ENCODE measurements at regions not wholly inside any gene's neighbourhood (a gene's known extent, or its start where the extent isn't known, plus 50 kb on each side); places are given as distances from the start of the nearest gene placed in this dataset.

DNA sequence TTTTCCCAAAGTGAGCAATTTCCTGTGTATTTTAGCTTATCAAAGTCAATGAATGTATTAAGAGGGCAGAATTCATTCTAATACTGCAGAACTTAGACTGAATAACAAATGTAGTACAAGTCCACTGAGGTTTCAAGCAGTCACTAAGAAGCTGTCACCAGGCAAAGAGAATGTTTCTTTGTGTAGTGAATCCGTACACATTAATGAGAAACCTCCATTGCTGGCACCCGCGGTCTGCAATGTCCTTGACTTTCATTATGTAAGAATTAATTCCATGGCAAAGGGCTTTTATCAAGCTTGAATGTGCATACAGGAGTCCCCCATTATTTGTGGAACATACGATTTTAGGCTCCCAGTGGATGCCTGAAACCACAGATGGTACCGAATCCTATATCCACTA is 719.5 kb upstream of the TMPRSS15 start:
- TF ChIP-seq CEBPB (IDR thresholded peaks at IDR 0.05; ENCODE audit: low read depth) (no peak), EZH2 (IDR thresholded peaks at IDR 0.05) (no peak), POLR2A (IDR thresholded peaks at IDR 0.05; ENCODE audit: borderline replicate concordance, extremely low read depth, insufficient read depth, insufficient read length) (no peak), EZH2phosphoT487 (IDR thresholded peaks at IDR 0.05; ENCODE audit: borderline replicate concordance) (no peak), CBX3 (IDR thresholded peaks at IDR 0.05; ENCODE audit: low read depth) (no peak), ZNF274 (IDR thresholded peaks at IDR 0.05; ENCODE audit: low read depth, low read length) (no peak)
- TF ChIP-seq, protein P1, sequence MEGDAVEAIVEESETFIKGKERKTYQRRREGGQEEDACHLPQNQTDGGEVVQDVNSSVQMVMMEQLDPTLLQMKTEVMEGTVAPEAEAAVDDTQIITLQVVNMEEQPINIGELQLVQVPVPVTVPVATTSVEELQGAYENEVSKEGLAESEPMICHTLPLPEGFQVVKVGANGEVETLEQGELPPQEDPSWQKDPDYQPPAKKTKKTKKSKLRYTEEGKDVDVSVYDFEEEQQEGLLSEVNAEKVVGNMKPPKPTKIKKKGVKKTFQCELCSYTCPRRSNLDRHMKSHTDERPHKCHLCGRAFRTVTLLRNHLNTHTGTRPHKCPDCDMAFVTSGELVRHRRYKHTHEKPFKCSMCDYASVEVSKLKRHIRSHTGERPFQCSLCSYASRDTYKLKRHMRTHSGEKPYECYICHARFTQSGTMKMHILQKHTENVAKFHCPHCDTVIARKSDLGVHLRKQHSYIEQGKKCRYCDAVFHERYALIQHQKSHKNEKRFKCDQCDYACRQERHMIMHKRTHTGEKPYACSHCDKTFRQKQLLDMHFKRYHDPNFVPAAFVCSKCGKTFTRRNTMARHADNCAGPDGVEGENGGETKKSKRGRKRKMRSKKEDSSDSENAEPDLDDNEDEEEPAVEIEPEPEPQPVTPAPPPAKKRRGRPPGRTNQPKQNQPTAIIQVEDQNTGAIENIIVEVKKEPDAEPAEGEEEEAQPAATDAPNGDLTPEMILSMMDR (IDR thresholded peaks at IDR 0.05 in 2 of 3, conservative IDR thresholded peaks at IDR 0.05 in 1 of 3; ENCODE audit: borderline replicate concordance in 1 of 3, insufficient read depth in 1 of 3, low read depth in 2 of 3, low read length in 2 of 3): no peak
- TF ChIP-seq, protein P2, sequence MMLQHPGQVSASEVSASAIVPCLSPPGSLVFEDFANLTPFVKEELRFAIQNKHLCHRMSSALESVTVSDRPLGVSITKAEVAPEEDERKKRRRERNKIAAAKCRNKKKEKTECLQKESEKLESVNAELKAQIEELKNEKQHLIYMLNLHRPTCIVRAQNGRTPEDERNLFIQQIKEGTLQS (IDR thresholded peaks at IDR 0.05): no peak
- TF ChIP-seq, protein P3, sequence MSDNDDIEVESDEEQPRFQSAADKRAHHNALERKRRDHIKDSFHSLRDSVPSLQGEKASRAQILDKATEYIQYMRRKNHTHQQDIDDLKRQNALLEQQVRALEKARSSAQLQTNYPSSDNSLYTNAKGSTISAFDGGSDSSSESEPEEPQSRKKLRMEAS (IDR thresholded peaks at IDR 0.05): no peak
- TF ChIP-seq, protein P4, sequence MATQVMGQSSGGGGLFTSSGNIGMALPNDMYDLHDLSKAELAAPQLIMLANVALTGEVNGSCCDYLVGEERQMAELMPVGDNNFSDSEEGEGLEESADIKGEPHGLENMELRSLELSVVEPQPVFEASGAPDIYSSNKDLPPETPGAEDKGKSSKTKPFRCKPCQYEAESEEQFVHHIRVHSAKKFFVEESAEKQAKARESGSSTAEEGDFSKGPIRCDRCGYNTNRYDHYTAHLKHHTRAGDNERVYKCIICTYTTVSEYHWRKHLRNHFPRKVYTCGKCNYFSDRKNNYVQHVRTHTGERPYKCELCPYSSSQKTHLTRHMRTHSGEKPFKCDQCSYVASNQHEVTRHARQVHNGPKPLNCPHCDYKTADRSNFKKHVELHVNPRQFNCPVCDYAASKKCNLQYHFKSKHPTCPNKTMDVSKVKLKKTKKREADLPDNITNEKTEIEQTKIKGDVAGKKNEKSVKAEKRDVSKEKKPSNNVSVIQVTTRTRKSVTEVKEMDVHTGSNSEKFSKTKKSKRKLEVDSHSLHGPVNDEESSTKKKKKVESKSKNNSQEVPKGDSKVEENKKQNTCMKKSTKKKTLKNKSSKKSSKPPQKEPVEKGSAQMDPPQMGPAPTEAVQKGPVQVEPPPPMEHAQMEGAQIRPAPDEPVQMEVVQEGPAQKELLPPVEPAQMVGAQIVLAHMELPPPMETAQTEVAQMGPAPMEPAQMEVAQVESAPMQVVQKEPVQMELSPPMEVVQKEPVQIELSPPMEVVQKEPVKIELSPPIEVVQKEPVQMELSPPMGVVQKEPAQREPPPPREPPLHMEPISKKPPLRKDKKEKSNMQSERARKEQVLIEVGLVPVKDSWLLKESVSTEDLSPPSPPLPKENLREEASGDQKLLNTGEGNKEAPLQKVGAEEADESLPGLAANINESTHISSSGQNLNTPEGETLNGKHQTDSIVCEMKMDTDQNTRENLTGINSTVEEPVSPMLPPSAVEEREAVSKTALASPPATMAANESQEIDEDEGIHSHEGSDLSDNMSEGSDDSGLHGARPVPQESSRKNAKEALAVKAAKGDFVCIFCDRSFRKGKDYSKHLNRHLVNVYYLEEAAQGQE (IDR thresholded peaks at IDR 0.05; ENCODE audit: low read depth): no peak

Measured in HCT116 (cell line).